Fibroblast of upper back skin (primary cell): ENCODE measurements at regions not wholly inside any gene's neighbourhood (a gene's known extent, or its start where the extent isn't known, plus 50 kb on each side); places are given as distances from the start of the nearest gene placed in this dataset.
A peak's percentile ranks its signal among the peaks of the same experiment; 100 is the strongest.

Source experiments
- DNase-seq: peaks from one replicate; pipeline ENCODE4 v3.0.0-alpha.2; 2013

DNA sequence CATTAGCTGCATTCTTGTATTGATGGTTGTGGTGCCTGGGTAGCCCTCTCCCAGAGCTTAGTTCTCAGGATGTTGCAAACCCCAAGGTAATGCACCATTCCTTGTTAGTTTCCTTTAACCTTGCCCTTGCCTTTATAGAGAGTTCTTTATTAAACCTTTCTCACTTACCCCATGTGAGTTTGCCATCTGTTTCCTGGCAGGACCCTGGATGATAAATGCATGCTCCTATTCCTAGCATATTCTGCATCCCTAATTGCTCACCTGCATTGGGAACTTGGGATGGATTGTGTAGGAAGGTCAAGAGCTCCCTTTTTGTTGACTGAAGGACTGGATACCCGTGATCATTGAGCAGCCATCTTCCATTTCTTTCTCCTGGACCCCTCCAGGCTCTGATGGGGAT, 59.9 kb upstream of the AP1S2 start:
- DNase-seq, result no peak

DNA sequence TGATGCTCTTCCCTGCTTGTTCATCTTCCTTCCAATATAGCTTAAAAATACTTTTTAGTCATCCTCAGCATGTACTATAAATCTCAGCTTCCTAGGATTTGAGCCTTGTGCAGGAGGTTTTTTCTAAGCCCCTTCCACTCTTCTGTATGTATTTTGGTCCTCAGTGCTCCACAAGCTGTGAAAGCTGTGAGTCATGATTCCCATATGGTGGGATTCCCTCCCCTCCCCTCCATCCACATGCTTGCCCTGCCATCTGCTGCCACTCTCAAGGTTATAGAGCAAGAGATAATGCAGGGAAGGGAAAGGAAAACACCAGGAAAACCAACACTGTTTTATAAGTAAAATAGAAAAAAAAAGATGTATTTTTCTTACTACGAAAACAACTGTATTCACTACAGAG, 58.5 kb upstream of the AP1S2 start:
- peak; percentile 9 for DNase-seq

DNA sequence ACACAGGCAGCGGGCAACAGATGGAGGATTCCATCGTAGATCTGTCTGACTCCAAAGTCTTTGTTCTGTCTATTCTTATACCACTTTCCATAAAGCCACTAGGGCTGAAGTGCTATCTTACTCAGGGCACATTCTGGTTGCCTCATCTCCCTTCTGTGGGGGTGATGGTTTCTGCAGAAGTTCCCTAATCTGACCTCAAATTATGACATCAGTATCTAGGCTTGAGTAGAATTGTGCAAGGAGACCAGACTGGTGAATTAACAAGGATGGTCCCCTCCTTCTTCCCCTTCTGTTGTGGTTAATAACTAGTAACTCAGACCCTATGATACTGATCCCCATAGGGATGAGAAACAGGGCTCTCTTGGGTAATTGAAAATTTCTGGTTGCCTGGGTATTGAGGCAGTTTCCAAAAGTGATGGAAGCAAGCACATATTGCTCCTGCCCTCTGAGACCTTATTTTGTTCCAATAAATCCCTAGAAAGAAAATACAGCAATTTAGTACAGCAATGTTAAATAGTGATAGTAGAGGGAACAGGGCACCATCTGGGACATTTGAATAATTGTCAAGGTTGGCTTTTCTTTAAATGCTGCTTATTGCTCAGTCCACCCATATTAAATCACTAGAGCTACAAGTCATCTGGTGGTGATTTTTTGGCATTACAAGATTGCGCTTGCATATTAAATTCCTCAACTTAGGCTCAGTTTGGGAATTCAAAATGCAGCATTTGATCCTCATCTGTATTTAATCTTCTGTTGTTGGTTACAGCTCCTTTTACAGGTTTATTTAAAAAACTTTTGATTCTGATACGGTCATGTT, 57.3 kb upstream of the AP1S2 start:
- DNase-seq, result peak; percentile 16

DNA sequence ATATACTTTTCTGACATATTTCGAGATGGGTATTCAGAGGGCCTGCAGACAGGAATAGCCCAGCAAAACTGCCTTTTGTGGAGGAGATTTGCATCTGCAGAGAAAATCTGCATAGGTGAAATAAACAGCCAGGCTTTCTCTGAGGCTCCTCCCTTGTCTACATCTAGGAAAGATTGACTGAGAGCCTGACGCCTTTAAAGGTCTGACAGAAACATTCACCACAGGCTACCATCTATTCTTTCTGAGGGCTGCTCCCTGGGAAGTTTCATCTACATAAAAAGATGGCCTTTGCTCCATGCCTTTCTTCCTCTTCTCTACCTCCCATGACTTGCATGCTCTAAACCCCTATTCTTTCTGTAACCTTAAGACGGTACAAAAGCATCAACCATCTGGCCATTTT, 55.0 kb upstream of the AP1S2 start:
- DNase-seq, result no peak

DNA sequence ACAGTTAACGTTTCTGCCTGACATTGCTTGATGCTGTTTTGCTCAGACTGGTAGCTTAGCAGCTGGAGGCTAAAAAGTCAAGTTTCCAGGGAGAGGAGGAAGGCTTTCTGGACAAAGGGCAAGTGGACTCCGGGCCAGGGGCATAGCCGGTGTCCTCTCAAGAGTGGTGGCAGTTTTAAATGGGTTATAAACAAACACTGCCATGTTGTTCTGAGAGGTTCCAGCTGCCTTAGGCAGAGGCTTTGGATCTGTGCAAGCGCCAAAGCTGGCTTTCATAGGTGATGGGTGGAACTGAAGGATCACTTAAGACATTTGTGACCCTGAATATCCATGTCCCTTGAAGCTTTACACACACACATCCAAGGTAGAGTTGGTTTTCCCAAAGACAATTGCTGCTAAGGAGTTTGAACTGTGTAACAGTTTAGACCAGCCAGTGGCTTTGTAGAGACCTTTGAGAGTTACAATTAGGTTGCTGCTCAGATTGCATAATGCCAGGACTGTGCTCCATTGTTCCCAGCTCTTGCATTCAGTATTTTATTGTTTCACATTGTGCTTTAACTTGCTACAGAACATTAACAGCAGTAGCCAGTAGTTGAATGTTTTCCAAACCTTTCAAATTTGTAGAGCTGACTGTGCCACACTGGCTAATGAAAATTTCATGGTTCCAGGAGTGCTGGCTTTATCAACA, 54.1 kb upstream of the AP1S2 start:
- no peak for DNase-seq

DNA sequence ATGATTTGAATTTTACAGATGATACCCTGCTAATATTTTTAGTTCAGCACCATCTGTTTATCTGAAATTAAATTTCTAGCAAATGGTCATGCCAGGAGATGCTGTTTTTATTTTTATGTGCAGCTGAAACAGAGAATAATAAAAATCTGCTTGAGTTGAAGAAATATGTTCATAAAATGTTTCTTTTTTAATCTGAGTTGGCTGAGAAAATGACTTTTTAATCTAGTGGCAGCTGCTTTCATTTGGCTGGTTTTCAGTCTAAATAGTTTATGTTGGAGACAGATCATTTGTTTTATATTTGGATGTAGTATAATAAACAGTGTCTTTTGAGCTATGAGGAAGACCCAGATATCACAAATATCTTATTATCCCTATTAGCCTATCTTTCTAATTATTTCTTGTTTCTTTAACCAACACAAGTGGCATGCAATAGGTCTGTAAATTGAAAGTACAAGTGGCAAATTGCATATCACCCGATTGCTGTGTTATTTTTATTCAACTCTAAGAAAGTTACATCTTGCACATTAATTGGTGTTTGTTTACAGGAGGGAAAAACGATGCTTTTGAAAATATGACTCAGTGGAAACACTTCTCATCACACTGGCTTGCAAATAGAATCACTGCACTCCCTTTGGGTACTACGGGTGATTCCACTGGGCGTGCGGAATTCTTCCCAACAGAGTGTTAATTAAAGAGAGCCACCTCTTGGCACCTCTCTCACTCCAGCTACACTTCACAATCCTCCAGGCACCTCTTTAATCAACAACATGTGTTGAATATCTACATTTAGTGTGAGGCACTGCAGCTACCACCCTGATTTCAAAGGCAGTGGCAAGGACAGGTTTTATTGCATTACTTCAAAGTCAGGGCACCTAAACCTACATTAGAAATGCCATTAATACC, 51.7 kb upstream of the AP1S2 start:
- no peak for DNase-seq
